IMR-90 (cell line): ENCODE measurements at regions not wholly inside any gene's neighbourhood (a gene's known extent, or its start where the extent isn't known, plus 50 kb on each side); places are given as distances from the start of the nearest gene placed in this dataset.

Source experiments
- ATAC-seq: fragments of 200-7000 bp; cut with Tn5 transposase; 2 replicates; pipeline ENCODE4 v1.9.1; 2020; ENCODE audit warnings: low read depth, mild to moderate bottlenecking, moderate library complexity
- BruUV-seq: library from RNA; stranded (reverse); fragments of 400-500 nt; replicated peaks from 2 replicates; lab custom pipeline; 2021; lab: Mats Ljungman, UMichigan
- CTCF ChIA-PET: fragments of 300-600 bp; formaldehyde crosslinking; extraction: SDS; loops from one replicate; lab custom pipeline; 2021; ENCODE audit warnings: antibody characterized with exemption; lab: Yijun Ruan, JAX
- POLR2A ChIA-PET: fragments of 300-600 bp; sonication (Branson Sonifier 250); formaldehyde crosslinking; loops from one replicate; lab custom pipeline; 2022; ENCODE audit warnings: antibody characterized with exemption; ENCODE audit not compliant: unreplicated experiment; lab: Charles Lee
- DNase-seq: peaks from one replicate; pipeline ENCODE4 v3.0.0; 2013
- H2AFZ ChIP-seq: replicated peaks from 2 replicates; pipeline ENCODE3; 2013; ENCODE audit warnings: low read length, mild to moderate bottlenecking; ENCODE audit not compliant: poor library complexity
- H2AK5ac ChIP-seq: 2 replicates; pipeline ENCODE4 v1.6.1; 2013; ENCODE audit warnings: low read depth, low read length, inconsistent platforms
- H2AK9ac ChIP-seq: replicated peaks from 2 replicates; pipeline ENCODE3; 2013; ENCODE audit warnings: mild to moderate bottlenecking, low read depth, low read length, moderate library complexity; ENCODE audit not compliant: poor library complexity
- H2BK120ac ChIP-seq: 2 replicates; pipeline ENCODE4 v1.6.1; 2013; ENCODE audit warnings: low read depth, low read length, inconsistent platforms
- H2BK15ac ChIP-seq: 3 replicates; pipeline ENCODE4 v1.6.1; 2013; ENCODE audit warnings: low read depth, low read length, inconsistent platforms
- H2BK20ac ChIP-seq: 2 replicates; pipeline ENCODE4 v1.6.1; 2013; ENCODE audit warnings: low read depth, mild to moderate bottlenecking, inconsistent platforms, low read length, moderate library complexity
- H2BK5ac ChIP-seq: 2 replicates; pipeline ENCODE4 v1.6.1; 2013; ENCODE audit warnings: mild to moderate bottlenecking, low read depth, low read length, inconsistent platforms; ENCODE audit not compliant: poor library complexity, severe bottlenecking
- H3K14ac ChIP-seq: replicated peaks from 2 replicates; pipeline ENCODE4 v1.6.1; 2013; ENCODE audit warnings: low read depth, low read length, inconsistent platforms
- H3K18ac ChIP-seq: 2 replicates; pipeline ENCODE4 v1.6.1; 2013; ENCODE audit warnings: low read depth, low read length, control low read depth
- H3K23ac ChIP-seq: 2 replicates; pipeline ENCODE4 v1.6.1; 2013; ENCODE audit warnings: low read depth, low read length, inconsistent platforms
- H3K27ac ChIP-seq: 2 replicates; pipeline ENCODE4 v1.5.1; 2013; ENCODE audit warnings: mild to moderate bottlenecking, control low read depth, low read length; ENCODE audit not compliant: insufficient read depth
- H3K27me3 ChIP-seq: 2 replicates; pipeline ENCODE4 v1.6.1; 2013; ENCODE audit warnings: low read length; ENCODE audit not compliant: control insufficient read depth, insufficient read depth
- H3K36me3 ChIP-seq: 2 replicates; pipeline ENCODE4 v1.6.1; 2013; ENCODE audit warnings: low read length, mixed read lengths; ENCODE audit not compliant: control insufficient read depth, insufficient read depth
- H3K4ac ChIP-seq: 2 replicates; pipeline ENCODE4 v1.6.1; 2013; ENCODE audit warnings: low read depth, low read length, inconsistent platforms
- H3K4me1 ChIP-seq: 2 replicates; pipeline ENCODE4 v1.6.1; 2013; ENCODE audit warnings: low read length, mixed read lengths; ENCODE audit not compliant: control insufficient read depth, insufficient read depth
- H3K4me2 ChIP-seq: 2 replicates; pipeline ENCODE4 v1.6.1; 2013; ENCODE audit warnings: low read depth, mild to moderate bottlenecking, control low read depth, low read length, moderate library complexity
- H3K4me3 ChIP-seq: 2 replicates; pipeline ENCODE4 v1.5.1; 2013; ENCODE audit warnings: low read depth, mild to moderate bottlenecking, control low read depth, low read length, moderate library complexity; ENCODE audit not compliant: insufficient read depth
- H3K56ac ChIP-seq: 2 replicates; pipeline ENCODE4 v1.6.1; 2013; ENCODE audit warnings: low read length, inconsistent platforms; ENCODE audit not compliant: insufficient read depth; ENCODE audit errors: extremely low read depth
- H3K79me1 ChIP-seq, 2 experiments: 2 replicates each; pipeline ENCODE4 v1.6.1; 2013; ENCODE audit warnings: low read length in 2 of 2, inconsistent platforms in 1 of 2, low read depth in 1 of 2
- H3K9ac ChIP-seq: 2 replicates; pipeline ENCODE4 v1.6.1; 2013; ENCODE audit warnings: low read depth, low read length, control low read depth
- H3K9me1 ChIP-seq: 2 replicates; pipeline ENCODE4 v1.6.1; 2013; ENCODE audit warnings: low read length, inconsistent platforms; ENCODE audit not compliant: insufficient read depth
- H3K9me3 ChIP-seq: 2 replicates; pipeline ENCODE4 v1.6.1; 2013; ENCODE audit warnings: low read length; ENCODE audit not compliant: control insufficient read depth, insufficient read depth
- H4K20me1 ChIP-seq: 2 replicates; pipeline ENCODE4 v1.6.1; 2013; ENCODE audit warnings: low read length, inconsistent platforms; ENCODE audit not compliant: insufficient read depth
- H4K5ac ChIP-seq: 2 replicates; pipeline ENCODE4 v1.6.1; 2013; ENCODE audit warnings: mild to moderate bottlenecking, low read depth, low read length, control low read depth
- H4K8ac ChIP-seq, 2 experiments: 2 replicates each; pipeline ENCODE4 v1.6.1; 2013; ENCODE audit warnings: low read depth in 2 of 2, low read length in 2 of 2, control low read depth in 1 of 2, inconsistent platforms in 1 of 2
- H4K91ac ChIP-seq: 2 replicates; pipeline ENCODE4 v1.6.1; 2013; ENCODE audit warnings: low read depth, low read length, inconsistent platforms; ENCODE audit not compliant: insufficient read depth
- CEBPB ChIP-seq: IDR thresholded peaks from 2 replicates; pipeline ENCODE4 v1.6.1; 2012; ENCODE audit warnings: low read depth, low read length, improper control_type of control experiment
- CTCF ChIP-seq: conservative IDR thresholded peaks from 2 replicates; pipeline ENCODE4 v1.5.1; 2012; ENCODE audit warnings: mild to moderate bottlenecking, low read depth, low read length, improper control_type of control experiment
- FOS ChIP-seq: fragments of 150-350 bp; IDR thresholded peaks from 2 replicates; pipeline ENCODE4 v1.6.1; 2016; ENCODE audit warnings: low read depth, low read length
- MAZ ChIP-seq: IDR thresholded peaks from 2 replicates; pipeline ENCODE4 v1.6.1; 2012; ENCODE audit warnings: low read depth, mild to moderate bottlenecking, low read length, improper control_type of control experiment, moderate library complexity, borderline replicate concordance
- POLR2A ChIP-seq: IDR thresholded peaks from 2 replicates; pipeline ENCODE4 v1.6.1; 2012; ENCODE audit warnings: mild to moderate bottlenecking, low read depth, low read length
- RFX5 ChIP-seq: IDR thresholded peaks from 2 replicates; pipeline ENCODE4 v1.8.0; 2012; ENCODE audit warnings: low read depth, mild to moderate bottlenecking, low read length, moderate library complexity
- USF2 ChIP-seq: fragments of 150-350 bp; IDR thresholded peaks from 2 replicates; pipeline ENCODE4 v1.6.1; 2017; ENCODE audit warnings: mild to moderate bottlenecking, antibody characterized with exemption, low read length, low read depth
- WGBS, 2 experiments: methylation state at CpG; one replicate each; pipeline versions ENCODE4 v1.1.5 to v1.1.7; 2013; ENCODE audit warnings: missing lambda C conversion rate in 2 of 2; ENCODE audit not compliant: insufficient read length in 1 of 2; ENCODE audit errors: extremely low coverage in 2 of 2; 5-methylcytosine and 5-hydroxymethylcytosine counted together
- dilution Hi-C: fragments of 300-500 bp; cut with HindIII; formaldehyde crosslinking; loops from one replicate; pipeline ENCODE4 v1.14.3; 2018; ENCODE audit warnings: low sequenced_read_pairs; ENCODE audit not compliant: unreplicated experiment
- in situ Hi-C: fragments of 300-500 bp; cut with MboI; formaldehyde crosslinking; loops from 3 replicates; pipeline ENCODE4 v1.14.3; 2019; ENCODE audit warnings: low sequenced_read_pairs, inconsistent platforms, mixed read lengths
- intact Hi-C: fragments of 100-400 bp; cut with micrococcal nuclease; formaldehyde crosslinking; loops from 2 replicates; pipeline ENCODE4 v1.10.0; 2022

- Histone ChIP-seq H3K9me1 (no peaks in the 10 kb centered on the region), H2BK5ac (no peak overlapping the region), H4K20me1 (no peaks in the 10 kb centered on the region), H3K27me3 (peaks cover 7% of the 10 kb centered on the region), H3K79me1 (no peaks in the 10 kb centered on the region), H3K27ac (no peak overlapping the region), H3K4ac (no peak overlapping the region), H3K9ac (no peak overlapping the region), H3K4me1 (no peaks in the 10 kb centered on the region), H3K4me2 (no peak overlapping the region), H2AFZ (no peak overlapping the region), H3K18ac (no peak overlapping the region), H2BK120ac (no peak overlapping the region), H2AK9ac (no peak overlapping the region), H3K23ac (no peak overlapping the region), H2BK15ac (no peak overlapping the region), H3K36me3 (no peaks in the 10 kb centered on the region), H3K9me3 (no peaks in the 10 kb centered on the region), H3K4me3 (no peak overlapping the region), H4K8ac (no peak overlapping the region), H3K14ac (no peak overlapping the region), H3K56ac (no peak overlapping the region), H2AK5ac (no peak overlapping the region), H2BK20ac (no peak overlapping the region), H4K91ac (no peak overlapping the region), H4K5ac (no peak overlapping the region)
- TF ChIP-seq RFX5 = no peak
- TF ChIP-seq CTCF = no peak
- no peak for TF ChIP-seq CEBPB
- TF ChIP-seq USF2 = no peak
- no peak for TF ChIP-seq MAZ
- TF ChIP-seq FOS = no peak
- no peak for TF ChIP-seq POLR2A
- ChIA-PET CTCF (no interaction called here), POLR2A (no interaction called here)
- WGBS, 2 experiments = no CpG with 5 or more reads among the region's 2 CpGs
- in situ Hi-C loops (no loop called here), dilution Hi-C loops (no loop called here), intact Hi-C loops (no loop called here)
- no peak for DNase-seq
- no TSS peak for BruUV-seq
- ATAC-seq = no peak
Observed at GRCh38 chr12:67881565-67881964, 107.7 kb upstream of the IFNG-AS1 start.
